AG04449 (cell line): ENCODE measurements at regions not wholly inside any gene's neighbourhood (a gene's known extent, or its start where the extent isn't known, plus 50 kb on each side); places are given as distances from the start of the nearest gene placed in this dataset.

Source experiments
- CTCF ChIA-PET: fragments of 350-600 bp; formaldehyde crosslinking; extraction: SDS; loops from one replicate; lab custom pipeline; 2021; ENCODE audit warnings: antibody characterized with exemption; lab: Yijun Ruan, JAX
- POLR2A ChIA-PET: fragments of 400-600, 350-600 bp; formaldehyde crosslinking; extraction: SDS; loops from one replicate; lab custom pipeline; 2020; ENCODE audit warnings: antibody characterized with exemption, inconsistent platforms; lab: Yijun Ruan, JAX
- DNase-seq: peaks from one replicate; pipeline ENCODE4 v3.0.0-alpha.2; 2010; ENCODE audit warnings: low read depth, low spot score
- H3K4me3 ChIP-seq: 2 replicates; pipeline ENCODE4 v1.5.1; 2011; ENCODE audit warnings: low read depth, mild to moderate bottlenecking, control low read depth, low read length
- CTCF ChIP-seq: IDR thresholded peaks from one replicate; pipeline ENCODE4 v1.5.1; 2011; ENCODE audit warnings: mild to moderate bottlenecking, moderate library complexity, low read length, control low read depth, inconsistent platforms; ENCODE audit not compliant: insufficient read depth; ENCODE audit errors: missing control alignments

- POLR2A ChIA-PET: no interaction called here
- CTCF ChIA-PET: no interaction called here
- no peak overlapping the region for H3K4me3 ChIP-seq
- no peak for TF ChIP-seq CTCF
- no peak for DNase-seq
Observed at GRCh38 chrX:99820197-99820596, 589.9 kb downstream of the PCDH19 start.

GRCh38 chrX:99800016-99800415 lies 610.1 kb downstream of the PCDH19 start:
- ChIA-PET POLR2A (no interaction called here), CTCF (no interaction called here)
- H3K4me3 ChIP-seq: no peak overlapping the region
- DNase-seq: no peak
- TF ChIP-seq CTCF: no peak

GRCh38 chrX:99798936-99799335 lies 611.1 kb downstream of the PCDH19 start:
- TF ChIP-seq CTCF: no peak
- no peak overlapping the region for H3K4me3 ChIP-seq
- POLR2A ChIA-PET: no interaction called here
- no peak for DNase-seq
- CTCF ChIA-PET: no interaction called here

GRCh38 chrX:99795495-99795894 lies 614.6 kb downstream of the PCDH19 start:
- no peak for DNase-seq
- ChIA-PET CTCF (no interaction called here), POLR2A (no interaction called here)
- no peak overlapping the region for H3K4me3 ChIP-seq
- no peak for TF ChIP-seq CTCF

GRCh38 chrX:99782516-99783040 lies 627.5 kb downstream of the PCDH19 start:
- no peak for DNase-seq
- TF ChIP-seq CTCF: no peak
- POLR2A ChIA-PET: no interaction called here
- H3K4me3 ChIP-seq: no peak overlapping the region
- CTCF ChIA-PET: no interaction called here

GRCh38 chrX:99777912-99778311 lies 632.2 kb downstream of the PCDH19 start:
- no peak for TF ChIP-seq CTCF
- no peak for DNase-seq
- CTCF ChIA-PET: no interaction called here
- no peak overlapping the region for H3K4me3 ChIP-seq
- POLR2A ChIA-PET: no interaction called here
